C1 segment of cervical spinal cord (tissue), 14 donors: ENCODE measurements at regions not wholly inside any gene's neighbourhood (a gene's known extent, or its start where the extent isn't known, plus 50 kb on each side); places are given as distances from the start of the nearest gene placed in this dataset.
"Not testable (repeated sequence)": the region's sequence is repeated elsewhere in the genome, so short reads cannot be mapped to it uniquely, and the experiment has no call there.

ENCODE experiments used
- DNase-seq, 14 donors: peaks; one replicate each; lab custom pipeline; 2025; lab: John Stamatoyannopoulos, UW

GRCh38 chr5:1748271-1748670 lies 51.4 kb downstream of the MRPL36 start:
- no peak for DNase-seq

DNA sequence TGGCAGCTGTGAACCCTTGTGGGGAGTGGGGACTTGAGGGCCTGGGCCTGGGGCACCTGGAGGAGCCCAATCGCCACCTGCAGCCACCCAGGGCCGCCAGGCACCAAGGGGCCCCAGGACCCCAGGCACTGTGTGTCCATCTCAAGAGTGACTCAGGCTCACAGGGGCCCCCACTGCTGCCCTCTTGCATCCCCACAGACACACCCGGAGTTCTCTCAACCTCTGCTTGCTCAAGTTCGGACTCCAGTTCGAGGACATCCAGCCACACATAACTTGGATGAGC lies 51.9 kb downstream of the MRPL36 start:
- no peak for DNase-seq

DNA sequence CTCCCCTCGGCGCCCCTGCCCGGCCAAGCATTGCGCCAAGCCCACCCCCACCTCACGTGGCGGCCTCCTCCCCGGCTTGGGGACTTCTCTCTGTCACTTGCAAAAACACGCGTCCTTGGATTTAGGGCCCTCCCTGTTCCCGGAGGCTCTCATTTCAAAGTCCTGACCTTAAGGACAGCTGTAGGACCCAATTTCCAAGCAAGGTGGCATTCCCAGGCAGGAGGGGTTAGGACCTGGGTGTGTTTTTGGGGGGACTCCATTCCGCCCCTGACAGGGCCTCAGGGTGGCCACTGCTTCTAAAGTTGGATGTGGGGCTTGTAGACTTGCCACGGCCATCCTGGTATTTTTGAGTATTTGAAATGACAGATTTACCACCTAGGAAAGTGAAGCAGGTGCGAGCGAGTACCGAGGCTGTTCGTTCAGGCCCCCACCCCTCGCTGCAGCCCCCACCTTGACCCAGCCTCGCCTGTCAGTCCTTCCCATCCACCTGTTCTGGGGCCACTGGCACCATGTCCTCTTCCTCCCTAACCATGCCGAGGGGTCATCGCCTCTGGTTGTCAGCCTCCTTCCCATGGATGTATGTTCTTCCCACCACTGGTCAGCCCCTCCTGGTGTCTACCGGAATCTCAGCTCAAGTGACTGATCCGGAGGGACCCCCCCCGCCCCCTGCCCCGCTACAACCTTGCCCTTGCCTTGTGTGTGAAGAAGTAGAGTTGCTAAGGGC lies 52.4 kb downstream of the MRPL36 start:
- no peak for DNase-seq

GRCh38 chr5:1746371-1747078 lies 53.1 kb downstream of the MRPL36 start:
- no peak for DNase-seq

DNA sequence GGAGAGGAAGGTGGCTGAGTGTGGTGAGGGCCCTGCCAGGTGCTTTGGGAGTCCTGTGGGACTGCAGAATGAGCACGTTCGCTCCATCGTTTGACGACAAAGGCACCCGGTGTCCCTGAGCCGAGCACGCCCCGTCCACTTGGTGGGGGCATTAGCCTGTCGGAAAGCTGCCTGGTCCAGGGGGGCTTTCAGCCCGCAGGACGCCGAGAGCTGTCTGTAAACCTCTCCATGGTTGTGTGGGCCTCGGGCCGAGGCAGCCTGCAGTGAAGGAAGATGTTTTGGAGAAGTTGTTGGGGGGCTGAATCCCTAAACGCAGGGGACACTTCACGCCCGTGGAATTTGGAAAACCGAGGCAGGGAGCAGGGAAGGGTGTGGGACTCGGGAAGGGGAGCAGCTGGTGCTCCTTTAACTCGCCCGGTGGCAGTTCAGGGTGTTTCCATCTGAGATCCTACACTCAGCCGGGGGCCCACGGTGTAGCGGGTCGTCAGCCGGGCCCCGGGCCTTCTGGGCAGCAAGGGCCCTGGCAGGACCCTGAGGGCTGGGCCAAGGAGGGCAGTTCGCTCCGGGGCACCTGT lies 53.8 kb downstream of the MRPL36 start:
- no peak for DNase-seq

DNA sequence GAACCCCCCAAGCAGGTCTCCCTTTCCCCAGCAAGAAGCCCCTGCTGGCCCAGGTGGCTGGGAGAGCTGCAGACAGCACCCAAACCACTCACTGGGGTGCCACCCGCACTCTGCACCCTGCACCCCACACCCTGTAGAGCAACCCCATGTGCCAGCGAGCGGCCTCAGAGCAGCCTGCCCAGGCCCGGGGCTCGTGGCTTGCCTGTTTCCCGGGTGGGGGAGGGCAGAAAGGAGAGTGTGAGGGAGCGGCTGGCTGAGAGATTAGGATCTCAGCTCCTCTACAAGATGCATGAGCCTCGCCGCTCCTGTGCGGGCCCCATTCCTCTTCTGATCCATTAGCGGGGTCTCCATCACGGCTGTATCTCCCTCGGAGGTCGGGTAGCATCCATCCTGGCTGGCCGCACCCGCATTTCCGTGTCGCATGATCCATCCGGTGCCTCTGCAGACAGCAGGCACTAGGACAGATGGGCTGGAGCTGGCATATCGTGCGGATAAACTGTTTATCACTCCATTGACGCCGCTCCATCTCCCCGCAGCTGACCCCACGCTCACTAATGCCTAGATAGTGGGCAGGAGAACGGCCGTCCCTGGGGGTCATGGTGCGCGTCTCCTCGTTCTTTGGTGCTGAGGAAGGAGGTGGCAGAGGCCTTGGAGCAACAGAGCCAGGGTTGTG lies 54.4 kb downstream of the MRPL36 start:
- no peak for DNase-seq

DNA sequence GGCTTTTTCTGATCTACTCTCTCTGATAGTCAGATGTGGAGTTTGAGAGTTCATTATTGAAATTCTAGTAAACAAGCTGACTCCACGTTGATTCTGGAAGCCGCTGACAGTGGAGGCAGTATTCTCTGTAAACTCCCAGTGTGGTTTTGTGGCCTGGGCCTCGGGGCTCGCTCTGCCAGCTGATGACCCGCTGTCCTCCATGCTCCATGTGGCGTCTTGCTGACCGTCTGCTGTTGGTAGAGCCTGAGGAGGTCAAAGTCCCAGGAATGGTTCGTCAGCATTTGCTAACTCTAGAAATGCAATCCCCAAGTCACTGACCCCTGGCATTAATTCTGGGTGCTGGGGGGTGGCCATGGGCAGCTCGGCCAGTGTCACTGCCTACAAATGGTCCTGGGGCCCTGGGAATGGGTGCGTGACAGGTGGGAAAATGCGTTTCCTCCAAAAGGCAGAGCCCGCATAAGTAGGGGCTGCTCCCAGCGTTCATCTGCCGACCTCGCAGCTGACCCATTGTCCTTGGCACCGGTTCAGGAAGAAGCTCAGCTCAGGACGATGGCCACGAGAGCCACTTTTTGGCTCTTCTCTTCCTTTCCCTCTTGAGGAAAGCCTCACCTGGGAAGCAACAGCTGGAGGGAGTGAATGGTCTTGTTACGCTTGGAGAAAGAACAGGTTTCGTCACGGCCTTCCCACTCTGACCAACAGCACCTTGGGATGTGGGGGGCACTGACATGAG lies 55.1 kb downstream of the MRPL36 start:
- DNase-seq: no peak

DNA sequence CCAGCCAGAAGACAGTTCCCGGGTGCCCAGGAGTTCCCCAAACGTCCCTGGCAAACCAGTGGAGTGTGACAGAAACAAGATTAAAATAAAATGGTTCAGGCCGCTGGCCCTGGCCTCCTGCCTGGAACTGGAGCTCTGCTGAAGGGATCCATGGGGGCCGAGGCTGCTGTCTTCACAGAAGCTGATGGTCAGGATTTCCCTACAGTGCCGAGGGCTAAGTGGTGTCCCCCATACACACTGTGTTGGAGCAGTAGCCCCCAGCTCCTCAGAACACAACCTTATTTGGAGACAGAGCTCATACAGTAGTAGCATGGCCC lies 55.9 kb downstream of the MRPL36 start:
- no peak for DNase-seq

DNA sequence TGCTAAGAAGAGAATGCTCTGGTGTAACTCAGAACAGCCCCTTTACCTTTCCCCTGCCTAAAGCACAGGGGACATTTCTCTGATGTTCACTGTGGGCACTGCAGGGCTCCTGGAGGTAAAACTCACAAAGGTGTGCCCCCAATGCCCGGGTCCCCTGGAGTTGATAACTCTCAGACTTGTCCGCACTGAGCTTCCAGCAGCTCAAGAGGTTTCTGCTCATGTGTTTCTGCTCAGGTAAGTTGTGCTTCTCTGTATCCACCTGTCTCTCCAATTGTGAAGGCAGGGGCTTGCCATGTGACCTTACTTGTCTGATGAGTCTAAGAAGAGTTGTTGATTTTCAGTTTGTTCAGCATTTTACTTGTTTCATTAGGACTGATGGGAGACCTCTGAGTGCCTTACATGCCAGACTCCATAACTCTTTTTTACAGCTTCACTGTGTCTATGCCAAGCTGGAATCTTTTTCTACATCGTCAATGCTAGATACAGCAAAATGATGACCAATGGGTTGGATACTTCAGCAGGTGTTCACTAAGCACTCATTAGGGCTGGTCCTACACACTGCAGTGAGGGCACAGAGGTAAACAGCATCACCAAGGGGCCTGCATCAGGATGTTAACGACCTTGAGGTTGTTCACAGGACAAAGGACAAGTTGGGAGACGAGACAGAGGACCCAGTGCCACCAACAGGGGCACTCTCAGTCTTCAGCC lies 56.4 kb downstream of the MRPL36 start:
- DNase-seq: no peak

GRCh38 chr5:1737790-1738405 lies 61.7 kb downstream of the MRPL36 start:
- DNase-seq: no peak

GRCh38 chr5:1736889-1737711 lies 62.5 kb downstream of the MRPL36 start:
- DNase-seq: no peak

GRCh38 chr5:1736065-1736464 lies 63.6 kb downstream of the MRPL36 start:
- DNase-seq: no peak

GRCh38 chr5:1735320-1735970 lies 64.2 kb downstream of the MRPL36 start:
- no peak for DNase-seq

- no peak for DNase-seq
Measured at GRCh38 chr5:1734908-1735289, 64.7 kb downstream of the MRPL36 start.

- DNase-seq: no peak
Measured at GRCh38 chr5:1734271-1734907, 65.2 kb downstream of the MRPL36 start.

DNA sequence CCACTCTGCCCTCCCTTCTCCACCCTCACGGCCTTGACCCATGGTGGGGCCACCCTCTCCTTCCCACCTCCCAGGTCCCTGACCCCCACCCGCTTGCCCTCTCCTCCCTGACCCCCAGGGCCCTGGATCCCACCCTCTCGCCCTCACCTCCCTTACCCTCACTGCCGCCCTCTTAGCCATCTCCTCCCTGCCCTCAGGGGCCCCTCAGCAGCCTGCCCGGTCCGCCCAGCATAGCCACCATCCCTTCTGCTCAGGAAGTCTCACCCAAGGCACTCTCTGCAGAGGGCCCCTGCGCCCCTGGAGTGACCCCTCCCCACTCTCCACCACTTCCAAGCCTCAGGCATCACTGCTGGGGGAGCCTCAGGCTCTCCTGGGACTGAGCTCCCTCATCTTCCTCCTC lies 66.3 kb downstream of the MRPL36 start:
- DNase-seq: no peak

- no peak for DNase-seq
Measured at GRCh38 chr5:1732945-1733344, 66.7 kb downstream of the MRPL36 start.

DNA sequence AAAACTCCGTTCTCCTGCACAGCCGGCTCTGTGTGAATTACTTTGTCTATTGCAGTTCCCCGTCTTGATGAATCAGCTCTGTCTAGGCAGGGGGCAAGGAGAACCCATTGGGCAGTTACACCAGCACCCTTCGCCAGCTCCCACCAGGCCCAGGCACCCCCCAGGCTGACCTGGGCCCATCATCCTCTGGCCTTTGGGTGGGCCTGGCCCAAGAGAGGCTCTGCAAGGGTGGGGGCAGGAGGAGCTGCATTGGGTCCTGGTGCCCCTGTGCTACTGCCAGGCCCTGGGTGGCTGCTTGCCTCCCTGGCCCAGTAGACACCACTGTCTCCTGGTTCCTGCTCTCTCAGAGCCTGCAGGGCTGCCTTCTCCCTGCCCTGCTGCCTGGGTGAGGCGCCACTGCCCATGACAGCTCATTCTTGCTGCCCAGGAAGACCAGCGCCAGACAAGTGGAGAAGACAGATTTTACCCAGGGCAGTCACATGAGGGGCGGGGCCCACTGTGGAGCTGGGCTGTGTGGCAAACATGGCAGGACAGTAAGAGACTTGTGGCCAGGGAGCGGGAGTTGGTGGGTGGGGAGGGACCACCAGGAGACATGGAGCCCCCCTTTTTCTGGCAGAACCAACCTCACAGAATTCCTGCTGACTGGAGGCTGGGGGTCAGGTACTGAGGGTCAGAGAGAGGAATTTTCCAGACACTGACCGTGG lies 67.2 kb downstream of the MRPL36 start:
- DNase-seq: no peak

- not testable (repeated sequence) for DNase-seq
Measured at GRCh38 chr5:1731855-1732237, 67.8 kb downstream of the MRPL36 start.
